H9 (cell line): ENCODE measurements at regions not wholly inside any gene's neighbourhood (a gene's known extent, or its start where the extent isn't known, plus 50 kb on each side); places are given as distances from the start of the nearest gene placed in this dataset.
A peak's percentile ranks its signal among the peaks of the same experiment; 100 is the strongest.

Source experiments
- DNase-seq: peaks from one replicate; pipeline ENCODE4 v3.0.0-alpha.2; 2017
- H2AFZ ChIP-seq: one replicate; pipeline ENCODE4 v1.6.1; 2013; ENCODE audit warnings: mild to moderate bottlenecking, low read length, control low read depth, moderate library complexity
- H2AK5ac ChIP-seq: 2 replicates; pipeline ENCODE4 v1.6.1; 2013; ENCODE audit warnings: low read length, control low read depth, mixed read lengths; ENCODE audit not compliant: insufficient read length
- H2BK120ac ChIP-seq: one replicate; pipeline ENCODE4 v1.6.1; 2013; ENCODE audit warnings: low read depth, mild to moderate bottlenecking, low read length, control low read depth, inconsistent platforms; ENCODE audit not compliant: poor library complexity, severe bottlenecking
- H2BK12ac ChIP-seq: 2 replicates; pipeline ENCODE4 v1.6.1; 2013; ENCODE audit warnings: low read length, control low read depth, mixed read lengths, low read depth; ENCODE audit not compliant: insufficient read length
- H2BK15ac ChIP-seq: 2 replicates; pipeline ENCODE4 v1.6.1; 2013; ENCODE audit warnings: low read depth, low read length, control low read depth
- H2BK20ac ChIP-seq: one replicate; pipeline ENCODE4 v1.6.1; 2013; ENCODE audit warnings: low read depth, mild to moderate bottlenecking, low read length, control low read depth, inconsistent platforms; ENCODE audit not compliant: poor library complexity, severe bottlenecking
- H2BK5ac ChIP-seq: 2 replicates; pipeline ENCODE4 v1.6.1; 2013; ENCODE audit warnings: low read length, control low read depth, mixed read lengths; ENCODE audit not compliant: insufficient read length
- H3K14ac ChIP-seq: 2 replicates; pipeline ENCODE4 v1.6.1; 2013; ENCODE audit warnings: low read length, control low read depth; ENCODE audit not compliant: insufficient read depth
- H3K18ac ChIP-seq: 2 replicates; pipeline ENCODE4 v1.6.1; 2013; ENCODE audit warnings: low read depth, mild to moderate bottlenecking, mixed read lengths, low read length, control low read depth; ENCODE audit not compliant: insufficient read length
- H3K23ac ChIP-seq: 2 replicates; pipeline ENCODE4 v1.6.1; 2013; ENCODE audit warnings: low read length, control low read depth, mixed read lengths, low read depth; ENCODE audit not compliant: insufficient read length
- H3K23me2 ChIP-seq: 2 replicates; pipeline ENCODE4 v1.6.1; 2013; ENCODE audit warnings: low read depth, mild to moderate bottlenecking, mixed read lengths, low read length, control low read depth; ENCODE audit not compliant: insufficient read length, poor library complexity, severe bottlenecking
- H3K27ac ChIP-seq: 2 replicates; pipeline ENCODE4 v1.5.1; 2013; ENCODE audit warnings: low read length, control low read depth, mixed read lengths, low read depth; ENCODE audit not compliant: insufficient read length
- H3K27me3 ChIP-seq: 2 replicates; pipeline ENCODE4 v1.6.1; 2013; ENCODE audit warnings: low read length, control low read depth, inconsistent platforms; ENCODE audit not compliant: insufficient read depth
- H3K4ac ChIP-seq: 2 replicates; pipeline ENCODE4 v1.6.1; 2013; ENCODE audit warnings: low read depth, mild to moderate bottlenecking, control low read depth, inconsistent platforms, low read length, moderate library complexity
- H3K4me1 ChIP-seq: 2 replicates; pipeline ENCODE4 v1.6.1; 2013; ENCODE audit warnings: low read length, control low read depth, inconsistent platforms; ENCODE audit not compliant: insufficient read depth
- H3K4me2 ChIP-seq: 2 replicates; pipeline ENCODE4 v1.6.1; 2013; ENCODE audit warnings: low read length, control low read depth, mixed read lengths; ENCODE audit not compliant: insufficient read length, insufficient read depth
- H3K56ac ChIP-seq: 2 replicates; pipeline ENCODE4 v1.6.1; 2013; ENCODE audit warnings: low read depth, mild to moderate bottlenecking, mixed read lengths, low read length, control low read depth; ENCODE audit not compliant: insufficient read length
- H3K79me1 ChIP-seq: 2 replicates; pipeline ENCODE4 v1.6.1; 2013; ENCODE audit warnings: low read depth, mild to moderate bottlenecking, moderate library complexity, low read length, control low read depth, inconsistent platforms; ENCODE audit not compliant: insufficient read depth, poor library complexity, severe bottlenecking
- H3K79me2 ChIP-seq: 2 replicates; pipeline ENCODE4 v1.6.1; 2013; ENCODE audit warnings: low read length, control low read depth, inconsistent platforms; ENCODE audit not compliant: insufficient read depth
- H3K9ac ChIP-seq: 2 replicates; pipeline ENCODE4 v1.6.1; 2013; ENCODE audit warnings: low read length, control low read depth, mixed read lengths; ENCODE audit not compliant: insufficient read length; ENCODE audit errors: extremely low read depth
- H3K9me3 ChIP-seq: one replicate; pipeline ENCODE4 v1.6.1; 2013; ENCODE audit warnings: low read depth, low read length, inconsistent platforms; ENCODE audit not compliant: control insufficient read depth
- H3T11ph ChIP-seq: one replicate; pipeline ENCODE4 v1.6.1; 2013; ENCODE audit warnings: mild to moderate bottlenecking, low read length, control low read depth, inconsistent platforms
- H4K20me1 ChIP-seq: one replicate; pipeline ENCODE4 v1.6.1; 2013; ENCODE audit not compliant: control insufficient read depth, insufficient read length, insufficient read depth
- H4K5ac ChIP-seq: 2 replicates; pipeline ENCODE4 v1.6.1; 2013; ENCODE audit warnings: low read depth, mild to moderate bottlenecking, mixed read lengths, low read length, control low read depth; ENCODE audit not compliant: insufficient read length
- H4K8ac ChIP-seq: replicated peaks from 2 replicates; pipeline ENCODE4 v1.6.1; 2013; ENCODE audit warnings: low read length, control low read depth, mixed read lengths, low read depth; ENCODE audit not compliant: insufficient read length
- H4K91ac ChIP-seq: 2 replicates; pipeline ENCODE4 v1.6.1; 2013; ENCODE audit warnings: low read depth, mild to moderate bottlenecking, moderate library complexity, mixed read lengths, low read length, control low read depth; ENCODE audit not compliant: insufficient read length
- H3K27ac Mint-ChIP-seq, 3 experiments: 2 replicates in 2 of 3; 3 replicates in 1 of 3; pipeline ENCODE4 v1.8.0; 2020 to 2021; ENCODE audit warnings: mixed read lengths in 3 of 3, mild to moderate bottlenecking in 1 of 3, moderate library complexity in 1 of 3
- H3K27me3 Mint-ChIP-seq: 2 replicates; pipeline ENCODE4 v1.8.0; 2021; ENCODE audit warnings: low read depth, mild to moderate bottlenecking, moderate library complexity, mixed read lengths
- H3K36me3 Mint-ChIP-seq, 3 experiments: 2 replicates in 2 of 3; 3 replicates in 1 of 3; pipeline ENCODE4 v1.8.0; 2020 to 2021; ENCODE audit warnings: low read depth in 3 of 3, mixed read lengths in 3 of 3; ENCODE audit not compliant: insufficient read depth in 1 of 3
- H3K4me1 Mint-ChIP-seq, 2 experiments: 2 replicates each; pipeline ENCODE4 v1.8.0; 2020; ENCODE audit warnings: mixed read lengths in 2 of 2
- H3K4me3 Mint-ChIP-seq, 2 experiments: 2 replicates in 1 of 2; 3 replicates in 1 of 2; pipeline ENCODE4 v1.8.0; 2020 to 2021; ENCODE audit warnings: mild to moderate bottlenecking in 2 of 2, mixed read lengths in 2 of 2, moderate library complexity in 1 of 2
- H3K9me3 Mint-ChIP-seq, 2 experiments: 2 replicates in 1 of 2; 3 replicates in 1 of 2; pipeline ENCODE4 v1.8.0; 2020; ENCODE audit warnings: mild to moderate bottlenecking in 2 of 2, mixed read lengths in 2 of 2, moderate library complexity in 1 of 2
- WGBS: extraction: QIAGEN DNeasy Blood & Tissue Kit; methylation state at CpG from one replicate; pipeline ENCODE4 v1.1.7; 2013; ENCODE audit warnings: missing lambda C conversion rate, low lambda C conversion rate, mixed read lengths; ENCODE audit not compliant: insufficient read length; ENCODE audit errors: extremely low coverage; 5-methylcytosine and 5-hydroxymethylcytosine counted together
- TF ChIP-seq, protein P1 (sequence below): fragments of 200-600 bp; sonication (generic); conservative IDR thresholded peaks from 3 replicates; pipeline ENCODE4 v1.8.0; 2021; ENCODE audit warnings: antibody characterized with exemption, mild to moderate bottlenecking

DNA sequence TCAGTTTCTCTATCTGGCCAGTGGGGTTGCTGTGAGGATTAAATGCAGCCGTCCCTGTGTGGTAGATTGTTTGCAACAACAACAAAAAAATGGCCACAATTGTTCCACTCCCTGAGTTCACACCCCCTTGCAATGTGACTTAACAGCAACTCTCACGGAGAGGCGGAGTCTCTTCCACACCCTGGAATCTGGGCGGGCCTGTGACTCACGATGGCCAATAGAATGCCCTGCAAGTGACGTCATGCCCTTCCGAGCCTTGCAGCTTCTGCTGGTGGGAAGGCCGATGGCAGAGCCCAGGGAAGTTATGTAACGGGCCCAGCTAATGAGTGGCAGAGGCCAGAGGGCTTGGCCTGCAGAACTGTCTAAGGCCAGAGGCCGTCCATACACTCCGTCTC, 87.9 kb downstream of the RIPK4 start:
- H3K9me3 ChIP-seq: no peaks in the 10 kb centered on the region
- Mint-ChIP-seq H3K9me3 (no peaks in the 10 kb centered on the region), H3K27ac (peak overlapping the region in 2 of 3 experiments; percentile 76 to 89; a peak in 4 of 7 replicates), H3K4me1 (peaks cover 24 to 35% of the 10 kb centered on the region in 2 experiments), H3K4me3 (peak overlapping the region in 1 of 2 experiments; percentile 35; a peak in 2 of 5 replicates), H3K27me3 (no peaks in the 10 kb centered on the region; the same call in 1 of the 2 replicates), H3K36me3 (no peaks in the 10 kb centered on the region; a peak in 1 of 7 replicates)
- no peak overlapping the region for H3T11ph ChIP-seq
- TF ChIP-seq, protein P1, sequence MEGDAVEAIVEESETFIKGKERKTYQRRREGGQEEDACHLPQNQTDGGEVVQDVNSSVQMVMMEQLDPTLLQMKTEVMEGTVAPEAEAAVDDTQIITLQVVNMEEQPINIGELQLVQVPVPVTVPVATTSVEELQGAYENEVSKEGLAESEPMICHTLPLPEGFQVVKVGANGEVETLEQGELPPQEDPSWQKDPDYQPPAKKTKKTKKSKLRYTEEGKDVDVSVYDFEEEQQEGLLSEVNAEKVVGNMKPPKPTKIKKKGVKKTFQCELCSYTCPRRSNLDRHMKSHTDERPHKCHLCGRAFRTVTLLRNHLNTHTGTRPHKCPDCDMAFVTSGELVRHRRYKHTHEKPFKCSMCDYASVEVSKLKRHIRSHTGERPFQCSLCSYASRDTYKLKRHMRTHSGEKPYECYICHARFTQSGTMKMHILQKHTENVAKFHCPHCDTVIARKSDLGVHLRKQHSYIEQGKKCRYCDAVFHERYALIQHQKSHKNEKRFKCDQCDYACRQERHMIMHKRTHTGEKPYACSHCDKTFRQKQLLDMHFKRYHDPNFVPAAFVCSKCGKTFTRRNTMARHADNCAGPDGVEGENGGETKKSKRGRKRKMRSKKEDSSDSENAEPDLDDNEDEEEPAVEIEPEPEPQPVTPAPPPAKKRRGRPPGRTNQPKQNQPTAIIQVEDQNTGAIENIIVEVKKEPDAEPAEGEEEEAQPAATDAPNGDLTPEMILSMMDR: no peak
- no peaks in the 10 kb centered on the region for H3K79me1 ChIP-seq
- peak; percentile 98 for DNase-seq
- no peak overlapping the region for H3K56ac ChIP-seq
- no peak overlapping the region for H4K8ac ChIP-seq
- no peak overlapping the region for H2AFZ ChIP-seq
- H3K23ac ChIP-seq: no peak overlapping the region
- no peak overlapping the region for H2AK5ac ChIP-seq
- H3K18ac ChIP-seq: peak overlapping the region; percentile 65
- H2BK120ac ChIP-seq: no peak overlapping the region
- no peak overlapping the region for H3K9ac ChIP-seq
- H2BK5ac ChIP-seq: no peak overlapping the region
- no CpG with 5 or more reads among the region's 11 CpGs for WGBS
- no peaks in the 10 kb centered on the region for H3K27me3 ChIP-seq
- no peak overlapping the region for H3K4ac ChIP-seq
- no peaks in the 10 kb centered on the region for H3K79me2 ChIP-seq
- H3K14ac ChIP-seq: peak overlapping the region; percentile 41; the same call in 1 of the 2 replicates
- no peak overlapping the region for H2BK12ac ChIP-seq
- no peak overlapping the region for H3K4me2 ChIP-seq
- H3K23me2 ChIP-seq: no peaks in the 10 kb centered on the region
- H4K91ac ChIP-seq: no peak overlapping the region
- no peak overlapping the region for H3K27ac ChIP-seq
- no peaks in the 10 kb centered on the region for H4K20me1 ChIP-seq
- no peaks in the 10 kb centered on the region; the same call in none of the 2 replicates for H3K4me1 ChIP-seq
- H4K5ac ChIP-seq: no peak overlapping the region
- H2BK20ac ChIP-seq: no peak overlapping the region
- no peak overlapping the region for H2BK15ac ChIP-seq
